DLD1 (cell line): ENCODE measurements at regions not wholly inside any gene's neighbourhood (a gene's known extent, or its start where the extent isn't known, plus 50 kb on each side); places are given as distances from the start of the nearest gene placed in this dataset.
"Not testable (repeated sequence)": the region's sequence is repeated elsewhere in the genome, so short reads cannot be mapped to it uniquely, and the experiment has no call there.

Source experiments
- in situ Hi-C: cut with HindIII; loops from 2 replicates; pipeline ENCODE4 v1.10.0; 2017; ENCODE audit warnings: low sequenced_read_pairs

GRCh38 chr18:6521803-6522418 is 107.2 kb upstream of the L3MBTL4 start:
- in situ Hi-C loops: no loop called here

GRCh38 chr18:6525604-6526003 is 110.9 kb upstream of the L3MBTL4 start:
- in situ Hi-C loops: no loop called here

DNA sequence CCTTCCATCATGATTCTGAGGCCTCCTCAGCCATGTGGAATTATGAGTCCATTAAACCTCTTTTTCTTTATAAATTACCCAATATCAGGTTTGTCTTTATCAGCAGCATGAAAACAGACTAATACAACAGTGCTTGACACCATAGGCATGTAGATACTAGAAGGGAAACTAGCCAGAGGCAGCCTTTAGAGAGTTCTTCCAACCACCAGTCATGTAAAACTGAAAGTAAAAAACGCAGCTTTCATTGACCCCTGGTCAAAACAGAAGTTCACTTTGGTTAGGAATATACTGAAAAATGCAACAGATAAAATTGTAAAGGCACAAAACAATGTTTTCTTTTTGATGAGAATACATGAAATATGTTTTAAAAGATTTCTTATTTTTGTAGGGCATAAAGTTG is 122.8 kb upstream of the L3MBTL4 start:
- in situ Hi-C loops: no loop called here

DNA sequence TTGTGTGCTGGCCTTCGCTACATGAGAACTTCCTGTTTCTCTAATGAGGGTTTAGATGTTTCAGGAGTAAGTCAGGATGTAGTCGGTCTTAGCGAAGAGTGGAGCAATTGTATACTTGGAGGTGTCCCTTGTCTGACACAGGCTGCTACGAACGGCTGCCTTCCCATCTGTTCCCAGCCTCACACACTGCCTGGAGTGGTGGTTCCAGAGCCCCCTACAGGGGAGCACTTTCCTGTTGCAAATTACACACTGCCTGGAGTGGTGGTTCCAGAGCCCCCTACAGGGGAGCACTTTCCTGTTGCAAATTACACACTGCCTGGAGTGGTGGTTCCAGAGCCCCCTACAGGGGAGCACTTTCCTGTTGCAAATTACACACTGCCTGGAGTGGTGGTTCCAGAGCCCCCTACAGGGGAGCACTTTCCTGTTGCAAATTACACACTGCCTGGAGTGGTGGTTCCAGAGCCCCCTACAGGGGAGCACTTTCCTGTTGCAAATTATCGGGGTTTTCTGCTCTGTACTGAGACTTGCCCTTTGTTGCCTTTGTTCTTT is 126.5 kb upstream of the L3MBTL4 start:
- in situ Hi-C loops: not testable (repeated sequence)

- in situ Hi-C loops: no loop called here
Observed at GRCh38 chr18:6542296-6542695, 127.6 kb upstream of the L3MBTL4 start.

DNA sequence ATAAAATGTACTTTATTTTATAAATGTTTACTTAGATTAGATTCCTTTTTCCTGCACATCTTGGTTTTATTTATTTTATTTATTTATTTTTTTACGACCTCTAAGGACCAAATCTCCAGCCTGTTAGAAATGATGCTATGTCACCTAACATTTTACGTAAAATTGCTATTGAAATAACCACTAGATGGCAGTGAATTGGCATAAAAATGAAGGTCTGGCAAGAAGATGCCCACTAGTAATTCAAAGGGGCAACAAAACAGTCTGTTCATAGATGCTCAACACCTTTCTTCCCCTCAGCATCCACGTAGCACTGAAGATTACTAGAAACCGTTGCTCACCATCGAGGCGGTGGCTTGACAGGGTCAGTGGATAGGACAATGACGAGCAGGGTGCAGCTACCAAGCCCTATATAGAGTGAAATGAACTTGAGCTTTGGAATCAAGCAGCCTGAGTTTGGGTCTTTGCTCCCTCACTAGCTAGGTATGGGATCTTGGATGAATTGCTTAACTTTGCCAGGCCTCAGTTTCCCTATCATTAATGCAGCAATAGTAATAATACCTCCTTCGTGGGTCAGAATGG is 128.7 kb upstream of the L3MBTL4 start:
- in situ Hi-C loops: no loop called here

DNA sequence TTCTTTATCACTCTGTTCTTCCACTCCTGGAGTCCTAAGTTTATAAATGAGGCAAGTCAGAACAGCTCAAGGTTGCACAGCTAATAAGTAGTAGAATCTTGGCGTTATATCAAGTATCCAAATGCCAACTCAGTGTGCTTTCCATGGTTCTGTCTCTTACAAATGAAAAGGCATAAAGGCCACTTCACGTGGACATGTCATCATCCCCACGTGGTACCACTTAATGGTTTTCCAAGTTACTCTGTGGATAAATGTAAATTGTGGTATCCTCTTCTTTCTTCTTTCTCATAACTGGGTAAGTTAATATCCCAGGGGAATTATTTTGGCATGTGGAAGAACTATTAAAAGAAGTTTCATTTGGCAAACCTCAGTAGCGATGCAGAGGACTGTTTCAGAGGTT is 131.5 kb upstream of the L3MBTL4 start:
- in situ Hi-C loops: loop anchor here (5.0 kb wide), 1 partner anchor 336 kb away; no protein-coding TSS in a partner anchor

DNA sequence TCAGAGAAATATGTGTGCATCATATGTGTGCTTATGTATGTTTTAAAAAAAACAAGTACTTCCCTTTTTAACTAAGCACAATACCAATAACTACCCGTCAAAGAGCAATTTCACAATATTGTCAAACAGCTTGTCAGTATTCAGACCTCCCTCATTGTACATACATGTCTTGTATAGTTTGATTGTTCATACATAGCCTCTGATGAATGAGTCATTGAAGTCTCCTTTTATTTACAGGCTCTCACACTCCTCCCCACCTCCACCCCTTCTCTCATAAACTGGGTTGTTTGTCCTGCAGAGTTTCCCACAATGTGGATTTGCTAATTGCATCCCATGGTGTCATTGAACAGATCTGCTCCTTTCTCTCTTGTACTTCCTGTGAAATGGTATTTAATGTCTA is 132.8 kb upstream of the L3MBTL4 start:
- in situ Hi-C loops: loop anchor here (5.0 kb wide), 1 partner anchor 335 kb away; no protein-coding TSS in a partner anchor

DNA sequence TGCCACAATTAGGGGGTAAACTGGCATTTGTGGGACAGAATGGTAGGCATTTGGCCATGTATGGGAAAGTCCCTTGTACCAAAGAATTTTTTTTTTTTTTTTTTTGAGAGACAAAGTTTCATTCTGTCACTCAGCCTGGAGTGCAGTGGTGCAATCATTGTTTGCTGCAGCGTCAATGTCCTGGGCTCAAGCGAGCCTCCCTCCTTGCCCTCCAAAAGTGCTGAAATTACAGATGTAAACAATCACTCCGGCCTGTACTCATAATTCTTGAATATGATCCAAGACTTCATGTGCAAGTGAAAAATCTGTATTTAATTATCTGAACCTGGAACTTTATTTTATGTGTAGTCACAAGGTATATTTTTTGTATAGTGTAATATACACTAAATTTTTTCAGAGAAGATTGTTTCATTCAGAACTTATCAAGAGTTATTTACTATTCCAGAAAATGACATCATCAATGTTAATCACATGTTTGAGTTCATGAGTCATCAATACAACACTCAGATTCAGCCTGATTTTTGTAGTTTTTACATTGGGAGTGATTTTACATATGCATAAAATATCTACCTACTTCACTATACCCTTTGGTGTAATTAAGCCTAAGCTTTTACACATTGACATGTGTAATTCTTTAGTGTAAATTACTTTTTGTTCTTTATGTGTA is 138.7 kb upstream of the L3MBTL4 start:
- in situ Hi-C loops: no loop called here

DNA sequence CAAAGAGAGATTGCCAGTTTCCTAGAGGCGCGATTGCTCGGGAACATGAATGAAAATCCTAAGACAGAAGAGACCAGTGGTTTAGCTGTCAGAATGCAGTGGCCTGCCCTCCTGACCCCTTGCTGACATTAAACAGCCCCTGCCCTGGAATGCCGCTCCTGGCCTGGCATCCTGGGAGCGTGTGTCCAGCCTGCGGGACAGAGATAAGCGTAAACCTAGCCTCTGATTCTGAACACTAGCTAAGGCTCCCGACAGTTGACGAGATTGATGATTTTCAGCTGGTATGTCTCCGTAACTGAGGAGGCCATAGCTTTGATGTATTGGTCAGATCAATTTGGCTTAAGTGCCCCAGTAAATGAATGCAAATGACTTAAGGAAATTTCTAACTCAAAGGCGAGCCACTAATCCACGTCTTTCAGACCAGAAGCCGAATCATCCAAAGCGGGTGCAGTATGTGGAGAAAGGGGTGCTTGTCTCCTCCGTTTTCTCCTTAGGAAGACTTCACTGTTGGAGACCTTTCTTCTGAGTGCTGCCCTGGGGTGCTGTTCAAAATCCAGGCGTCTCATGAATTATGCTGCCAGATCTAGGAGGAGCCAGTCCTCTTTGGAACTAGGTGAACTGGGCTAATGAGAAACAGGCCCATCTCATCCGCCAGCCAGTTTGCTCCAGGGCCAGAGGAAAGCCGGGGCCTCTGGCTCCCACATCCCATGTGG is 142.5 kb upstream of the L3MBTL4 start:
- in situ Hi-C loops: no loop called here

GRCh38 chr18:6557770-6558248 is 143.1 kb upstream of the L3MBTL4 start:
- in situ Hi-C loops: no loop called here

GRCh38 chr18:6558446-6559156 is 143.9 kb upstream of the L3MBTL4 start:
- in situ Hi-C loops: no loop called here

DNA sequence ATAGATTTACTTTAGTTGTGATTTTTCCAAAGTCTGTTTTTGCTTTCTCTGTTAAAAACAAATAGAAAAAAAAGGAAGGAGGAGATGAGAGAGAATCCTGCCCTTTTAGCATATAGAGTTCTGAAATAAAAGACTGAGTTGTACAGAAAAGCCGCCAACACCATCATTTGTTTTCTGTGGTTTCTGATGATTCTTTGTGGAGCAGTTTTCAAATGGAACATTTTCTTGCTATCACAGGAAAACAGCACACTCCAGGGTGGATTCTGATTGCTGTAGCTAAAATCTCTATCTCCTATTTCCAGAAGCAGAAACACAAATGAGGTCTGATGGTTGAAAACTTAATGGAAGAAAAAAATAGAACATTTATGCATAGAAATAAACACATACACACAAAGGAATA is 144.6 kb upstream of the L3MBTL4 start:
- in situ Hi-C loops: no loop called here

DNA sequence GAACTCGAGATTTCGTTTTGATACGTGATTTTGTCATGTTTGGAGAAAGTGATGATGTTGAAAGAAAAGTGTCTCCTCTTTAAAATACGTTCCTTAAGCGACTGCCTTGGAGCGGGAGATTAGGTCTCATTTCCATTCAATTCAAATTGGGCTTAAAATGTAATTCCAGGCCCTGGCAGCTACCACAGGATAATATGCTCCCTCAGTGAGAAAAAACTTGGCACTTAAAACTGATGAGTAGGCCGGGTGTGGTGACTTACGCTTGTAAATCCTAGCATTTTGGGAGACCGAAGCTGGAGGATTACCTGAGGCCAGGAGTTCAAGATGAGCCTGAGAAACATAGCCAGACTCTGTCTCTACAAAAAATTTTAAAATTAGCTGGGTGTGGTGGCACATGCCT is 146.3 kb upstream of the L3MBTL4 start:
- in situ Hi-C loops: no loop called here

DNA sequence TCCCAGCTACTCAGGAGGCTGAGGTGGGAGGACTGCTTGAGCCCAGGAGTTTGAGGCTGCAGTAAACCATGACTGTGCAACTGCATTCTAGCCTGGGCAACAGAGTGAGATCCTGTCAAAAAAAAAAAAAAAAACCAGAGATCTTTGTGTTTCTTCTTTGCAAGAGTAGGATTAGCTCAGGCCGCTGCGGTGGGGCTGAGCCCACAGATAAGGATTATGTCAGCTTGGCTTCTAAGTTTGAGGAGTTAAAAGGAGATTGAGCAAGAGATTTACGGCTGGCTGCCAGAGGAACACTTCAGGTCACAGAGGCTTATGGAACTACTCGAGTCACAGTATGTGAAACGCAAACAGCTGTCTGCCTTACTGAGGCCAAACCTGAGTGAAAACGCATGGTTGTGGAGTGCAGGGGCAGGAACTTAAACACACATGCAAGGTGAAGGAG is 146.7 kb upstream of the L3MBTL4 start:
- in situ Hi-C loops: no loop called here

GRCh38 chr18:6561862-6562291 is 147.2 kb upstream of the L3MBTL4 start:
- in situ Hi-C loops: no loop called here

DNA sequence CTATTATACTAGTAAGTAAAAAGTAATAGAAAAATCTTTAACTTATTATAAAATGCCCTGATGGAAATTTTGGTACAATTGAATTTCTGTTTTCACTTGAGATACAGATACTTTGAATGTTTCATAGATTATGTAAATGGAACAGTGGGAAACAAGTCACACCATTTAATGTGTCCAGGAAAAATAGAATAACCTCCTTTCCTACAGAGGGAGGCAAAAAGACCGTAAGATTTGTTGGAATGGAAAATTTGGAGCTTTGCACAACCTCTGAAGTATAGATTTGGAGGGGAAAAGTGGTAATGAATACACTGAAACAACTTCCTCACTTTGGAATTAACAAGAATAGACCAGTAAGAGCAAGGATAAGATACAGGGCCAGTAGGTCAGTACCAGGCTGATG is 149.2 kb upstream of the L3MBTL4 start:
- in situ Hi-C loops: no loop called here

- in situ Hi-C loops: no loop called here
Observed at GRCh38 chr18:6564950-6565814, 150.5 kb upstream of the L3MBTL4 start.

GRCh38 chr18:6565815-6566081 is 151.0 kb upstream of the L3MBTL4 start:
- in situ Hi-C loops: no loop called here

DNA sequence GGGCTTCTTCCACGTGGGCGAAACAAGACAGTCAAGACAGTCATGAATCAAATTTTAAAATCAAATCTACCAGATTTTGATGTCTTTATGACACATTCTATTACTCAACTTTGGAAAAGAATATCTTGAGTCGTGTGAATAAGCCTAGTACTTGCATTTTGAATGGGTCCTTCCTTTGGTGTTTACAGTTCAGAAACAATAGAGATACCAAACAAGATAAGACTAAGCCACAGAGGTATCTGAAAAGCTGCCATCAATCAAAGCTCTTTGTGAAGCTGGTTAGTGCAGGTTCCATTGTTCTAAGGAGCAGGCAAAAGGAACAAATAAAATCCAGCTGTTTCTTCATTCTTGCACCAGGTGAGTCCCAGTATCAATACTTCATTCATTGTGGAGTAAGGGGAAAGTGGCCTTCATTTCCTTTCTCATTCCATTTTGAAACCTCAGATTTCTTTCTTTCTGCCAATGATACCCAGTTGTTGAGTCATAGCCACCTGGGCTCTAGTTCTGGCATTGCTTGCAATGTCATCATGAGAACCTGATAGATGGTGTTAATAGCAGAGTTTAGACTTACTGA is 151.7 kb upstream of the L3MBTL4 start:
- in situ Hi-C loops: no loop called here
